Hepatocyte (in vitro differentiated cells): ENCODE measurements at regions not wholly inside any gene's neighbourhood (a gene's known extent, or its start where the extent isn't known, plus 50 kb on each side); places are given as distances from the start of the nearest gene placed in this dataset.

ENCODE experiments used
- EZH2 ChIP-seq: fragments of 200-600 bp; sonication (generic); IDR thresholded peaks from 2 replicates; pipeline ENCODE4 v1.6.1; 2016; ENCODE audit warnings: antibody characterized with exemption, mild to moderate bottlenecking, borderline replicate concordance
- EZH2phosphoT487 ChIP-seq: fragments of 200-600 bp; sonication (generic); IDR thresholded peaks from one replicate; pipeline ENCODE4 v1.6.1; 2018; ENCODE audit warnings: antibody characterized with exemption, mild to moderate bottlenecking, low read depth, moderate library complexity; ENCODE audit not compliant: unreplicated experiment, severe bottlenecking
- TF ChIP-seq, protein P1 (sequence below): fragments of 200-600 bp; sonication (generic); IDR thresholded peaks from 2 replicates; pipeline ENCODE4 v1.5.1; 2016; ENCODE audit warnings: antibody characterized with exemption, mild to moderate bottlenecking; ENCODE audit not compliant: poor library complexity

DNA sequence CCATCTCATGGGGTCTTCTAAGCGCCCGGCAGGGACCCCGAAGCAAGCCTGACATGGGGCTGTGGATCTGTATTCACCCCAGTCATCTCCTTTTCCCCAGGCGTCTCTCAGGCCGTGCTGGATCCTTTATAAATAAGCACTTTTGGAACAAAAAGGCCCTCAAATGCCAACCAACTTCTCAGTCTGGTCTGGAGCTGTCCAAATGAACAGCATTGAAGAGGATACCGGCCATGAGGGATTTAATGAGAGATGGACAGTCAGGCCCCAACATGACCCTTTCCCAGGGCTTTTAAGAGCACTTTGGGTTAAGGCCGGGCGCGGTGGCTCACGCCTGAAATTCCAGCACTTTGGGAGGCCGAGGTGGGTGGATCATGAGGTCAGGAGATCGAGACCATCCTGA lies 89.2 kb upstream of the SPATA12 start:
- TF ChIP-seq, protein P1, sequence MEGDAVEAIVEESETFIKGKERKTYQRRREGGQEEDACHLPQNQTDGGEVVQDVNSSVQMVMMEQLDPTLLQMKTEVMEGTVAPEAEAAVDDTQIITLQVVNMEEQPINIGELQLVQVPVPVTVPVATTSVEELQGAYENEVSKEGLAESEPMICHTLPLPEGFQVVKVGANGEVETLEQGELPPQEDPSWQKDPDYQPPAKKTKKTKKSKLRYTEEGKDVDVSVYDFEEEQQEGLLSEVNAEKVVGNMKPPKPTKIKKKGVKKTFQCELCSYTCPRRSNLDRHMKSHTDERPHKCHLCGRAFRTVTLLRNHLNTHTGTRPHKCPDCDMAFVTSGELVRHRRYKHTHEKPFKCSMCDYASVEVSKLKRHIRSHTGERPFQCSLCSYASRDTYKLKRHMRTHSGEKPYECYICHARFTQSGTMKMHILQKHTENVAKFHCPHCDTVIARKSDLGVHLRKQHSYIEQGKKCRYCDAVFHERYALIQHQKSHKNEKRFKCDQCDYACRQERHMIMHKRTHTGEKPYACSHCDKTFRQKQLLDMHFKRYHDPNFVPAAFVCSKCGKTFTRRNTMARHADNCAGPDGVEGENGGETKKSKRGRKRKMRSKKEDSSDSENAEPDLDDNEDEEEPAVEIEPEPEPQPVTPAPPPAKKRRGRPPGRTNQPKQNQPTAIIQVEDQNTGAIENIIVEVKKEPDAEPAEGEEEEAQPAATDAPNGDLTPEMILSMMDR = no peak
- TF ChIP-seq EZH2phosphoT487 = no peak
- no peak for TF ChIP-seq EZH2
